ENCODE measurements at regions not wholly inside any gene's neighbourhood (a gene's known extent, or its start where the extent isn't known, plus 50 kb on each side); places are given as distances from the start of the nearest gene placed in this dataset.

GRCh38 chr7:155215576-155216325 lies 81.9 kb upstream of the INSIG1 start:
- in situ Hi-C loops (cut with MboI), result no loop called here
- peak overlapping the region; percentile 75 for H3K4me3 ChIP-seq
- no peak for TF ChIP-seq EZH2phosphoT487 (IDR thresholded peaks at IDR 0.05; ENCODE audit: insufficient read depth, low read depth)
- DNase-seq, result no peak
- H3K9me3 ChIP-seq (ENCODE audit: low read depth), result no peaks in the 10 kb centered on the region
- H3K79me2 ChIP-seq (ENCODE audit: insufficient read depth), result no peaks in the 10 kb centered on the region; the same call in 1 of the 2 replicates
- WGBS, 2 experiments (ENCODE audit: low coverage in 1 of 2, low lambda C conversion rate in 2 of 2, missing lambda C conversion rate in 2 of 2), result 80 to 82% methylated on average over 7 of the region's 7 CpGs
- no peak overlapping the region for H2AFZ ChIP-seq
- no peaks in the 10 kb centered on the region for H3K27me3 ChIP-seq (replicated peaks; ENCODE audit: insufficient read depth)
- no peaks in the 10 kb centered on the region for H4K20me1 ChIP-seq (ENCODE audit: insufficient read depth)
- peak overlapping the region; percentile 96; the same call in 1 of the 2 replicates for H3K9ac ChIP-seq
- peak overlapping the region; percentile 93 for H3K4me2 ChIP-seq (ENCODE audit: unreplicated experiment)
- peaks cover 22% of the 10 kb centered on the region for H3K4me1 ChIP-seq (ENCODE audit: insufficient read depth)
- no peaks in the 10 kb centered on the region for H3K36me3 ChIP-seq (ENCODE audit: low read depth)
- no peaks in the 10 kb centered on the region for H3F3A ChIP-seq (ENCODE audit: insufficient read depth)
- no peaks in the 10 kb centered on the region for H3K9me2 ChIP-seq (ENCODE audit: insufficient read depth)
- H3K27ac ChIP-seq, result no peak overlapping the region

DNA sequence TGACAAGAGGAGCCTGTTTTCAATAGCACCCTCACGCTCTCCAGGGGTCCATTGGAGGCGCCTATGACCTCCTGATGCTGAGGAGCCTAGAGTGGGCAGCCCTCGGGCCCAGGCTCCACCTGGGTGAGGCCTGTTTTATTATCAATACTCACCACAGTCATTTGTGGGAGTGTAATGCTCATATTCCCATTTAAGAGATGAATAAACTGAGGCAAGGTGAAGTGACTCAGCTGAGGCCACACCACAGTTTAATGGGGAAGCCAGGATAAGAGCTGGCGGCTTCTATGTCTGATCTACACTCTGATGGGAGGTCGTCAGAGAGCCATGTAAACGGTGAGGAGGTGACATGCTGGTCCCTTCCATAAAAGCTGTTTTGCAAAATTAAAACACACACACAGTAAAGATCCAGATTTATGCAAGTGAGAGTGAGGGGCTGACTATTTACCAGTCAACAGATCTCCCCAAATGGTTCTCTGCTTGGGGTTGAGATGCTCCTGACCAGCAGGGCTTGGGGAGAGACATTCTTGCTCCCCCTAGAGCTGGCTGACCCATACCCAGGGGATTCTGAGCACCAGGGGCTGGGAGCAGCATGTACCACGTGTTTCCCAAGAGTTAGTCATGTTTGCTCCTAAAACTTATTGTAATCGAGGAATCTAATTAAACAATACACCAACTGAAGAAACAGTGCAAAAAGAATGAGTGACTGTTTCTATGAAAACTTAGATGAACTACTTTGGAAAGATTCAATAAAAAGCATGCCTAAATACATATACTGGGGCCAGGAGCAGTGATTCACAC lies 81.0 kb upstream of the INSIG1 start:
- Histone ChIP-seq H3K9me2 (ENCODE audit: insufficient read depth) (no peaks in the 10 kb centered on the region), H3K4me1 (ENCODE audit: insufficient read depth) (peaks cover 22% of the 10 kb centered on the region), H3K9me3 (ENCODE audit: low read depth) (no peaks in the 10 kb centered on the region), H3K27ac (no peak overlapping the region), H4K20me1 (ENCODE audit: insufficient read depth) (no peaks in the 10 kb centered on the region), H3K79me2 (ENCODE audit: insufficient read depth) (no peaks in the 10 kb centered on the region; the same call in 1 of the 2 replicates), H3K27me3 (replicated peaks; ENCODE audit: insufficient read depth) (no peaks in the 10 kb centered on the region), H3K9ac (no peak overlapping the region), H2AFZ (no peak overlapping the region), H3F3A (ENCODE audit: insufficient read depth) (no peaks in the 10 kb centered on the region), H3K4me2 (ENCODE audit: unreplicated experiment) (no peak overlapping the region), H3K36me3 (ENCODE audit: low read depth) (no peaks in the 10 kb centered on the region), H3K4me3 (no peak overlapping the region)
- in situ Hi-C loops (cut with MboI), result no loop called here
- WGBS, 2 experiments (ENCODE audit: low coverage in 1 of 2, low lambda C conversion rate in 2 of 2, missing lambda C conversion rate in 2 of 2), result 76% methylated on average over 8 of the region's 8 CpGs
- DNase-seq, result peak; percentile 43
- TF ChIP-seq EZH2phosphoT487 (IDR thresholded peaks at IDR 0.05; ENCODE audit: insufficient read depth, low read depth) (no peak), EZH2 (IDR thresholded peaks at IDR 0.05; ENCODE audit: insufficient read depth, poor library complexity, severe bottlenecking) (no peak)

GRCh38 chr7:155217634-155218033 lies 80.0 kb upstream of the INSIG1 start:
- H3F3A ChIP-seq (ENCODE audit: insufficient read depth), result no peaks in the 10 kb centered on the region; the same call in 1 of the 2 replicates
- H3K79me2 ChIP-seq (ENCODE audit: insufficient read depth), result no peaks in the 10 kb centered on the region; the same call in 1 of the 2 replicates
- H3K9ac ChIP-seq, result no peak overlapping the region
- H3K4me3 ChIP-seq, result no peak overlapping the region
- H3K4me1 ChIP-seq (ENCODE audit: insufficient read depth), result peaks cover 28% of the 10 kb centered on the region
- in situ Hi-C loops (cut with MboI), result no loop called here
- no peak overlapping the region for H3K4me2 ChIP-seq (ENCODE audit: unreplicated experiment)
- 75 to 81% methylated on average over 2 of the region's 2 CpGs for WGBS, 2 experiments (ENCODE audit: low coverage in 1 of 2, low lambda C conversion rate in 2 of 2, missing lambda C conversion rate in 2 of 2)
- H3K9me2 ChIP-seq (ENCODE audit: insufficient read depth), result no peaks in the 10 kb centered on the region
- no peak for TF ChIP-seq EZH2 (IDR thresholded peaks at IDR 0.05; ENCODE audit: insufficient read depth, poor library complexity, severe bottlenecking)
- no peak for TF ChIP-seq EZH2phosphoT487 (IDR thresholded peaks at IDR 0.05; ENCODE audit: insufficient read depth, low read depth)
- no peaks in the 10 kb centered on the region for H3K27me3 ChIP-seq (replicated peaks; ENCODE audit: insufficient read depth)
- H4K20me1 ChIP-seq (ENCODE audit: insufficient read depth), result no peaks in the 10 kb centered on the region
- no peak overlapping the region for H2AFZ ChIP-seq
- no peaks in the 10 kb centered on the region for H3K9me3 ChIP-seq (ENCODE audit: low read depth)
- DNase-seq, result no peak
- H3K36me3 ChIP-seq (ENCODE audit: low read depth), result no peaks in the 10 kb centered on the region
- no peak overlapping the region for H3K27ac ChIP-seq

- no peak overlapping the region for H3K9ac ChIP-seq
- H3K9me3 ChIP-seq (ENCODE audit: low read depth), result no peaks in the 10 kb centered on the region
- no peaks in the 10 kb centered on the region for H3K27me3 ChIP-seq (replicated peaks; ENCODE audit: insufficient read depth)
- H3K27ac ChIP-seq, result no peak overlapping the region
- in situ Hi-C loops (cut with MboI), result no loop called here
- no peaks in the 10 kb centered on the region for H4K20me1 ChIP-seq (ENCODE audit: insufficient read depth)
- 84 to 86% methylated on average over 17 to 20 of the region's 20 CpGs for WGBS, 2 experiments (ENCODE audit: low coverage in 1 of 2, low lambda C conversion rate in 2 of 2, missing lambda C conversion rate in 2 of 2)
- H3K4me2 ChIP-seq (ENCODE audit: unreplicated experiment), result no peak overlapping the region
- no peak overlapping the region for H2AFZ ChIP-seq
- H3K79me2 ChIP-seq (ENCODE audit: insufficient read depth), result no peaks in the 10 kb centered on the region; the same call in 1 of the 2 replicates
- DNase-seq, result no peak
- H3K9me2 ChIP-seq (ENCODE audit: insufficient read depth), result no peaks in the 10 kb centered on the region
- no peak overlapping the region for H3K4me3 ChIP-seq
- H3F3A ChIP-seq (ENCODE audit: insufficient read depth), result no peaks in the 10 kb centered on the region; the same call in 1 of the 2 replicates
- H3K36me3 ChIP-seq (ENCODE audit: low read depth), result no peaks in the 10 kb centered on the region
- TF ChIP-seq EZH2phosphoT487 (IDR thresholded peaks at IDR 0.05; ENCODE audit: insufficient read depth, low read depth), result no peak
- TF ChIP-seq EZH2 (IDR thresholded peaks at IDR 0.05; ENCODE audit: insufficient read depth, poor library complexity, severe bottlenecking), result no peak
- peaks cover 21% of the 10 kb centered on the region for H3K4me1 ChIP-seq (ENCODE audit: insufficient read depth)
Measured at GRCh38 chr7:155218276-155219153, 79.2 kb upstream of the INSIG1 start.

Measured in GM23248 (cell line).